ENCODE measurements at regions not wholly inside any gene's neighbourhood (a gene's known extent, or its start where the extent isn't known, plus 50 kb on each side); places are given as distances from the start of the nearest gene placed in this dataset.
A peak's percentile ranks its signal among the peaks of the same experiment; 100 is the strongest.

DNA sequence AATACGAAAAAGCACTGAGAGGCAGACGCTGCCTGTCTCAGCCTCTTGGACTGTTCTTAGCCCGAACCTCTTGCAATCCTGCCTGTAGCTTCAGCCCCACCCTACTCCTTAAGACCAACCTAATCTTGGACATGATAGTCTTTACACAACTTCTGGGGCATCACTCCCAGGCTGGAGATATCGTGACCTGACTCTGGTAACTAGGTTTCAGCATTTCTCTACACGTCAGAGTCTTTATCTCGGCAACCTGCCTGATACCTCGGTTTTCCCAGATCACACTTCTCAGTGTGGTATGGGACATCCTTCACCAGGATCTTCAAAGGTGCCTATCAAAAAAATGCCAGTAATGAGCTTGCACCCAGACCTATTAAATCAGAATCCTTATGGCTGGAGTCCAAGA, 590.2 kb upstream of the KCNMB2 start:
- H3K27me3 ChIP-seq, result no peaks in the 10 kb centered on the region
- no peaks in the 10 kb centered on the region for H3K9me3 ChIP-seq
- peaks cover 0 to 21% of the 10 kb centered on the region in 2 donors for H3K4me1 ChIP-seq
- ATAC-seq, result no peak
- no peaks in the 10 kb centered on the region for H3K36me3 ChIP-seq
- no peak for TF ChIP-seq CTCF (IDR thresholded peaks at IDR 0.05)
- H3K27ac ChIP-seq, result no peak overlapping the region
- no peak overlapping the region for H3K4me3 ChIP-seq
- DNase-seq, result no peak
- intact Hi-C loops (cut with DNase I), result no loop called here

DNA sequence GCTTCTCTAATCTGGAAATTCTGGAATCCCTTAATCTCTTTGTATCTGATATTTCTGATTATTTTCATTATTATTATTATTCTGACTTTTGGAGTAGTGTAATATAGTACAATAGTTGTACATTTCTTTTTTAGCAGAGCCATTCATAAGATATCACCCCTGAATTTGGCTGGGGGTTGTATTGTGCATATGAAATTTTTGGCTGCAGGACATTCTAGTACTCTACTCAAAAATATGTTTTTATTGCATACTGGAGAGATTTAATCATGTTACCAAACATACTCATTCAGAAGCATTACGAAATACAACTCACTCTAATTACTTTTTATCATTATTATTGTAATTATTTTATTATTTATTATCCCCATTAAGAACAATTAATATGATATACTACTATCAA, 589.7 kb upstream of the KCNMB2 start:
- Histone ChIP-seq H3K27ac (no peak overlapping the region), H3K36me3 (no peaks in the 10 kb centered on the region), H3K9me3 (no peaks in the 10 kb centered on the region), H3K4me3 (no peak overlapping the region), H3K4me1 (peaks cover 0 to 21% of the 10 kb centered on the region in 2 donors), H3K27me3 (no peaks in the 10 kb centered on the region)
- DNase-seq (peak in 2 of 4 donors; percentile 40 to 63), ATAC-seq (no peak)
- TF ChIP-seq CTCF (IDR thresholded peaks at IDR 0.05), result no peak
- intact Hi-C loops (cut with DNase I), result no loop called here

GRCh38 chr3:177946936-177947335, 589.3 kb upstream of the KCNMB2 start:
- no peaks in the 10 kb centered on the region for H3K9me3 ChIP-seq
- intact Hi-C loops (cut with DNase I), result no loop called here
- no peak overlapping the region for H3K4me3 ChIP-seq
- no peaks in the 10 kb centered on the region for H3K36me3 ChIP-seq
- TF ChIP-seq CTCF (IDR thresholded peaks at IDR 0.05), result no peak
- H3K27me3 ChIP-seq, result no peaks in the 10 kb centered on the region
- H3K4me1 ChIP-seq, result peaks cover 0 to 21% of the 10 kb centered on the region in 2 donors
- peak in 2 of 4 donors; percentile 57 to 62 for DNase-seq
- no peak overlapping the region for H3K27ac ChIP-seq
- peak; percentile 36 for ATAC-seq

DNA sequence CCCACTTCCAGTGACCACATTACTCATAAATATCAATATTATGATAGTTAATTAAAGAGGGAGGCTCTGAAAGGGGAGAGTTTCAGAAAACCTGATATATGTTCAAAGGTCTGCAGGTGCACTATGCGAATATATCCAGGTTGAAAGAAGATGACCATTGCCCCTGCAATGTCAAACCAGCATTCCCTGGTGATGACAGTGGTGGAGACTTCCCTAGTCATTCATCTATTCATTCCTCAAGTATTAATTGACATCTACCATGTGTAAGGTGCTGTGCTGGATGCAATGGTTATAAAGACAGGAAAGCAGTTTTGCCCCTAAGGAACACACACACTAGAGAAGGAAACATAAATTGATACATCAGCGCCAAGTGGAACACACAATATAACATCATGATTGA, 588.3 kb upstream of the KCNMB2 start:
- TF ChIP-seq CTCF (IDR thresholded peaks at IDR 0.05), result no peak
- peaks cover 0 to 21% of the 10 kb centered on the region in 2 donors for H3K4me1 ChIP-seq
- no peaks in the 10 kb centered on the region for H3K36me3 ChIP-seq
- ATAC-seq (no peak), DNase-seq (no peak)
- H3K27ac ChIP-seq, result no peak overlapping the region
- no peaks in the 10 kb centered on the region for H3K9me3 ChIP-seq
- H3K27me3 ChIP-seq, result no peaks in the 10 kb centered on the region
- H3K4me3 ChIP-seq, result no peak overlapping the region
- intact Hi-C loops (cut with DNase I), result no loop called here

- H3K4me3 ChIP-seq, result no peak overlapping the region
- TF ChIP-seq CTCF (IDR thresholded peaks at IDR 0.05), result no peak
- DNase-seq (no peak), ATAC-seq (no peak)
- H3K27me3 ChIP-seq, result no peaks in the 10 kb centered on the region
- H3K27ac ChIP-seq, result no peak overlapping the region
- no peaks in the 10 kb centered on the region for H3K36me3 ChIP-seq
- peaks cover 0 to 18% of the 10 kb centered on the region in 2 donors for H3K4me1 ChIP-seq
- intact Hi-C loops (cut with DNase I), result no loop called here
- no peaks in the 10 kb centered on the region for H3K9me3 ChIP-seq
Measured at GRCh38 chr3:177948716-177949425, 587.4 kb upstream of the KCNMB2 start.
